GM20000 (cell line): ENCODE measurements at regions not wholly inside any gene's neighbourhood (a gene's known extent, or its start where the extent isn't known, plus 50 kb on each side); places are given as distances from the start of the nearest gene placed in this dataset.

Source experiments
- DNase-seq: peaks from one replicate; pipeline ENCODE4 v3.0.0; 2012; ENCODE audit warnings: low spot score
- TF ChIP-seq, protein P1 (sequence below): IDR thresholded peaks from 2 replicates; pipeline ENCODE4 v1.5.1; 2012; ENCODE audit warnings: mild to moderate bottlenecking, control low read depth; ENCODE audit errors: extremely low read depth, missing control alignments

DNA sequence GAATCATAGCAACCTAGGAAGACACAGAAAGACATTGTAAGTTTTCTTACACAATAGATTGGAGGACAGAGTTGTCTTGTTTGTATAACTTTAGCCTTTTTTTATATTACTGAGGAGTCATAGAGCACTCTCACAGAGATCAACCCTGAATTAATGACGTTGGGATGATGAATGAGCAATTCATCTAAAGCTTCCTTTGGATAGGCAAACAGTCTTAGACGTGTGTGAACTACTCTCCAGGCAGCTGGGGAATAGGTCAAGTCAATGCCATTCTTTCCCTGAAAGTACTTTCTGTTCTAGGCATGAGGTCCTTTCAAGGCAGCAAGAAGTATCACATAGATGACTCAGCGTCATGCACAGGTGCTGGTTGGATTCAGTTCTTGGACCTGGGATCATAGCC, 369.1 kb upstream of the NOVA1 start:
- no peak for DNase-seq
- TF ChIP-seq, protein P1, sequence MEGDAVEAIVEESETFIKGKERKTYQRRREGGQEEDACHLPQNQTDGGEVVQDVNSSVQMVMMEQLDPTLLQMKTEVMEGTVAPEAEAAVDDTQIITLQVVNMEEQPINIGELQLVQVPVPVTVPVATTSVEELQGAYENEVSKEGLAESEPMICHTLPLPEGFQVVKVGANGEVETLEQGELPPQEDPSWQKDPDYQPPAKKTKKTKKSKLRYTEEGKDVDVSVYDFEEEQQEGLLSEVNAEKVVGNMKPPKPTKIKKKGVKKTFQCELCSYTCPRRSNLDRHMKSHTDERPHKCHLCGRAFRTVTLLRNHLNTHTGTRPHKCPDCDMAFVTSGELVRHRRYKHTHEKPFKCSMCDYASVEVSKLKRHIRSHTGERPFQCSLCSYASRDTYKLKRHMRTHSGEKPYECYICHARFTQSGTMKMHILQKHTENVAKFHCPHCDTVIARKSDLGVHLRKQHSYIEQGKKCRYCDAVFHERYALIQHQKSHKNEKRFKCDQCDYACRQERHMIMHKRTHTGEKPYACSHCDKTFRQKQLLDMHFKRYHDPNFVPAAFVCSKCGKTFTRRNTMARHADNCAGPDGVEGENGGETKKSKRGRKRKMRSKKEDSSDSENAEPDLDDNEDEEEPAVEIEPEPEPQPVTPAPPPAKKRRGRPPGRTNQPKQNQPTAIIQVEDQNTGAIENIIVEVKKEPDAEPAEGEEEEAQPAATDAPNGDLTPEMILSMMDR = no peak

DNA sequence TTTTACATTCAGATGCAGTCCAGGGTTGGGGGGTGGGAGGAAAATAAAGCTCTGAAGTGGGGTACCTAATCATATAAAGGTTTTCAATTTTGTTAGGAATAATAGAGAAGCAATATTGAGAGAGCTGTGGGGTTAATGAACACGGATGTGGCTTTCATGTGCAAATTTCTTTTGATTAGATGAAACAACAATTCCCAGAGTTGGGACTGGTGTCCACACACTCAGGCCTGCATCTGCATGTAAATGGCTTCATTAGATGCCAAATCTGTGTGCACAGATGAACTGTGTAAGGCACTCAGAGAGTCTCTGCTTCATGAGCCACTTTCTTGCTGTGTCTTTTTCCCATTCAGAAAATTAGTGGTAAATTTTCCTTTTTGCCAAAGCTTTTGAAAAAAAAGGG, 377.1 kb upstream of the NOVA1 start:
- TF ChIP-seq, protein P1 = no peak
- DNase-seq = no peak

DNA sequence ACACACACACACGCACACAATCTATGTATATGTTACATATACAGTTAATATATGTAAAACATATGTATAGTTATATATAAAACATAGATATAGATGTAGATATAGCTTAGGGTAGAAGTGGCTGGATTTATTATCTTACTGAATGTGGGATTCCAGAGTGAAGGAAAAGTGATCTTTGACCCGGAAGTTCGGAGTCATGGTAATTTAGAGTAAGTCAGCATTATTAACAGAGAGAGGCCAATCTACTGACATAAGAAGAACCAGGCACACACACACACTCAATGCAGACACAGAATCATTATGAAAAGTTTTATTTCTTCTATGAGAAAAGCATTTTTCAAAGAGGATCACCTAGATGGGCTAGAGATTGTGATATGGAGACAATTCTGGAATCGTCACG, 384.2 kb upstream of the NOVA1 start:
- no peak for DNase-seq
- TF ChIP-seq, protein P1 = no peak

DNA sequence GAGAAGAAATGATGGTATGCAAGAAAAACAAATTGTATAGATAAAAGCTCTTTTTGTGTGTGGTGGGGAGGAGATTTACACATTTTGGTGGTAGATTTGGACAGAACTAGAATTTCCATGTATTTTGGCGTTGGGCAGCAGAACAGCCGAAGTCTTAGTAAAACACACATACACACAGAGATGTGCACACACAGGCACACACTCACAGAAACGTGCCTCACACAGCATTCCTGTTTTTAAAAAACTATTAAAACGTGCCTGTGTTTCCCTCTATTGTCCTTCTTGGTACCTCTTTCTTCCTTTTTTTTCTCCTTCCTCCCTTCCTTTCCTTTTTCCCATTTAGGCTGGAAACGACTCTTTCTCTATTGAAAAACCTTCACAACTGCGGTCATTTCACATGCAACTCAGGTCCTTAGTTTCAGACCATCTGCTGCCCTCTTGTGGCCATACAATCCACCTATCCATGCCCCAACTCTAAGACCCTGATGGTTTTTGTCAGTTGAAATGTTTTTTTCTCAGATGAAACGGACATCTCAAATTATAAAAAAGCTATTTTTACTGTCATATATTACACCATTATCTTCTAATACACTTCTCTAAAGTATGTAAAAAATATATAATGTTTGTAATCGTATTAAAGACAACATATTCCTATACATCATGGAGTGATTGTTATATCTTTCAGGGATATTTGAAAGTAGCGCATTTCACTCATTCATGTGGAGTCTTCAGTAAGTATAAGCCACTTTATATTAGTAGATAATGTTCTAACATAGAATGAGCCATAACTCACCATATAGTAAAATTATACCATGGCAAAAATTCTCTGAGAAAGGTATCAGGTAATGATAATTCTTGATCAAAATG, 386.7 kb upstream of the NOVA1 start:
- DNase-seq = no peak
- TF ChIP-seq, protein P1 = peak; percentile 24

DNA sequence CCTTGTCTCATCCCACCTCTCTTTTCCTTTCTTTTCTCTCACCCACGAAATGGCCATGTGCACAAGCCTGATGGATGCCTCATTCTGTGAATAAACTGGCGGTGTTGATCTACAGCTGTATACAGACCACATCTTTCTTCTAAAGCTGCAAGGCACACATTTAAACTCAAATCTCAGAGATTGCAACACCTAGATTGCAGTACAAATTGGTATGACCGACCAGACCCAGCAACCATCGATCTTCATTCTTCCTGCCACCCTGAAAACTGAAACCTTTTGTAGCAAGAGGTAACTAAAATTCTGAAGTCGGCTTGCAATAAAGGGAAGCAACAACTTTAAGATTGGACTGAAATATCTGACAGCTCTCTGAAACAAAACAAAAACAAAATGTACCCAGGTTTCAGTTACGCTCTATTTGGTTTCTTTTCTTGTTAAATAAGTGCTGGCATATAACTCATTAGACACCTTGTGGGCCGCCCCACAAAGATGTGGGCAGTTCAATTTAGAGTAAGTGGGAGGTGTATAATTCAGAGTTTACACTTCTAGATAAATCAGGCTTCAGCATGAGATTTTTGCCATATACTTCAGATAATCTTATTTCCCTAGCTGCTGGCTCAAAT, 390.0 kb upstream of the NOVA1 start:
- no peak for DNase-seq
- TF ChIP-seq, protein P1 = no peak

DNA sequence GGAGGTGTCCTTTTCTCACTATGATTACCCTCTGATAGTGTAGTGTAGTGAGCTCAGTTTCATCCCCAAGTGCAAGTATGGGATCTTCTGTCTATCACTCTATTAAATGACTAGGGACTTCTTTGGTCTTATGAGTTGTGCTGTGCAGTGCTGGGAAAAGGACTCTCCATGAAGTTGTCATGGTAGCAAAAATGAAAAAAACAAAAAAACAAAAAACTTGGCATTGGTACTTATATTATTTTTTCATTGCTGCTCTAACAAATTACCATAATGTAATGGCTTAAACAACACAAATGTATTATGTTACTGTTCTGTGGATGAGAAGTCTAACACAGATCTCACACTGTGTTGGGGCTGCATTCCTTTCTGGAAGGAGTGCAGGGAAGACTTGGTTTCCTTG, 393.1 kb upstream of the NOVA1 start:
- DNase-seq = no peak
- TF ChIP-seq, protein P1 = no peak

DNA sequence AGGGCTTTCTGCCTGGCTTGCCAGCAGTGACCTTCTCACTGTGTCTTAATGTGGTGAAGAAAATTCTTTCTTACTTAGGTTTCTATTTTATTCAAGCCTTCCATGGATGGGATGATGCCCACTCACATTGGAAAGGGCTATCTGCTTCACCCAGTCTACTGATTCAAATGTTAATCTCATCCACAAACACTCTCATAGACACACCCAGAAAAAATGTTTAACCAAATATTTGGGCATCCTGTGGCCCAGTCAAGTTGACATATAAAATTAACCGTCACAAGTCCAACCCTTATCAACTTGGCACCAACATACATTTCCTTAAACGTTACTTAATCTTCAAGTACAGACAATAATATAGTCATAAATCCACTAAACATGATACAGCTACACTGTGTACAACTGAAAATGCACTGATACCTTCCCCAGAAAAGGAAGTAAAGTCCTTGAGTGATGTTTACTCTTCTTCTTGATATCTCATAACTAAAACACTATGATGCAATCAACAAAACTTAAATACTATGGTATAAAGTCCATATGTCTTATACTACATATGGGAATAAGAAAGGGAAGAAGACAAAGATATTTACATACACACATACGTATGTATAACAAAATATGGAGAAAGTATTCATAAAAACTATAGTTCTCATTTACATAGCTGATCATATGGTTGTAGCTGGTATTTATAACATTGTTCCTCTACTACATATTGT, 394.7 kb upstream of the NOVA1 start:
- no peak for DNase-seq
- TF ChIP-seq, protein P1 = no peak
